Stomach (tissue), 8 donors: ENCODE measurements at regions not wholly inside any gene's neighbourhood (a gene's known extent, or its start where the extent isn't known, plus 50 kb on each side); places are given as distances from the start of the nearest gene placed in this dataset.

Experiments
- DNase-seq, 2 donors: peaks; one replicate each; pipeline versions ENCODE4 v3.0.0 to v3.0.0-alpha.2; 2013 to 2019
- H3K27ac ChIP-seq, 5 donors: fragments of 200-600 bp in 4 of 5; sonication (generic) in 4 of 5; one replicate each; pipeline ENCODE4 v1.5.1; 2013 to 2019; ENCODE audit warnings: mild to moderate bottlenecking in 1 of 5, moderate library complexity in 1 of 5
- H3K27me3 ChIP-seq, 3 donors: fragments of 200-600 bp; sonication (generic); one replicate each; pipeline ENCODE4 v1.5.1; 2017 to 2019; ENCODE audit warnings: mixed run types in 1 of 3
- H3K36me3 ChIP-seq, 4 donors: fragments of 200-600 bp; sonication (generic); 1 replicate in 3 of 4; 2 replicates in 1 of 4; pipeline ENCODE4 v1.5.1; 2016 to 2019
- H3K4me1 ChIP-seq, 4 donors: fragments of 200-600 bp; sonication (generic); one replicate each; pipeline ENCODE4 v1.5.1; 2016 to 2019
- H3K4me3 ChIP-seq, 4 donors: fragments of 200-600 bp; sonication (generic) in 3 of 4; one replicate each; pipeline ENCODE4 v1.5.1; 2016 to 2019; ENCODE audit warnings: mild to moderate bottlenecking in 1 of 4
- H3K9me3 ChIP-seq, 4 donors: fragments of 200-600 bp; sonication (generic); one replicate each; pipeline ENCODE4 v1.5.1; 2016 to 2019
- CTCF ChIP-seq, 7 experiments: fragments of 450-650 bp in 4 of 7; fragments of 200-600 bp in 3 of 7; sonication (generic) in 3 of 7; IDR thresholded peaks; one replicate each; pipeline ENCODE4 v1.5.1; 2016 to 2019; ENCODE audit warnings: antibody characterized with exemption in 7 of 7, control low read depth in 2 of 7, mild to moderate bottlenecking in 1 of 7
- EP300 ChIP-seq: sonication (generic); formaldehyde crosslinking; IDR thresholded peaks from one replicate; pipeline ENCODE4 v1.6.1; 2017; ENCODE audit warnings: antibody characterized with exemption
- POLR2A ChIP-seq, 4 donors: fragments of 450-650 bp; IDR thresholded peaks; one replicate each; pipeline ENCODE4 v1.6.1; 2016; ENCODE audit warnings: antibody characterized with exemption in 4 of 4, control low read depth in 2 of 4, mild to moderate bottlenecking in 1 of 4, moderate library complexity in 1 of 4
- POLR2AphosphoS5 ChIP-seq, 3 donors: sonication (generic); formaldehyde crosslinking; IDR thresholded peaks; one replicate each; pipeline ENCODE4 v1.6.1; 2016; ENCODE audit warnings: antibody characterized with exemption in 3 of 3
- WGBS, 5 donors: extraction: QIAGEN DNeasy Blood & Tissue Kit in 3 of 5; methylation state at CpG; one replicate each; pipeline versions ENCODE4 v1.1.5 to v1.1.7; 2013 to 2018; 5-methylcytosine and 5-hydroxymethylcytosine counted together
- intact Hi-C: fragments of 100-400 bp; cut with DNase I; formaldehyde crosslinking; loops from one replicate; pipeline ENCODE4 v1.15.1; 2023; ENCODE audit warnings: low total_unique reads
- donor health status: healthy with polysubstance abuse.
- donor health status: Bipolar disorder and iron deficiency.
- donor health status: healthy.

- intact Hi-C loops: no loop called here
- H3K36me3 ChIP-seq: no peaks in the 10 kb centered on the region
- TF ChIP-seq CTCF (IDR thresholded peaks at IDR 0.05): no peak
- no peak for TF ChIP-seq EP300
- no peak for TF ChIP-seq POLR2AphosphoS5 (IDR thresholded peaks at IDR 0.05)
- TF ChIP-seq POLR2A (IDR thresholded peaks at IDR 0.05): no peak
- DNase-seq: no peak
- H3K4me3 ChIP-seq: no peak overlapping the region
- H3K4me1 ChIP-seq: peaks cover 0 to 10% (median 8%) of the 10 kb centered on the region in 4 donors
- H3K27ac ChIP-seq: no peak overlapping the region
- H3K27me3 ChIP-seq: no peaks in the 10 kb centered on the region
- no peaks in the 10 kb centered on the region for H3K9me3 ChIP-seq
Measured at GRCh38 chr5:68440651-68441050, 225.1 kb downstream of the PIK3R1 start.

- H3K4me3 ChIP-seq: no peak overlapping the region
Measured at GRCh38 chr5:68441309-68442073, 225.9 kb downstream of the PIK3R1 start.

GRCh38 chr5:68443091-68443490 is 227.5 kb downstream of the PIK3R1 start:
- no peak overlapping the region for H3K27ac ChIP-seq
- H3K36me3 ChIP-seq: no peaks in the 10 kb centered on the region
- H3K27me3 ChIP-seq: no peaks in the 10 kb centered on the region
- no peak for TF ChIP-seq POLR2A (IDR thresholded peaks at IDR 0.05)
- TF ChIP-seq EP300: no peak
- TF ChIP-seq POLR2AphosphoS5 (IDR thresholded peaks at IDR 0.05): no peak
- TF ChIP-seq CTCF (IDR thresholded peaks at IDR 0.05): no peak
- DNase-seq: no peak
- H3K4me3 ChIP-seq: no peak overlapping the region
- H3K4me1 ChIP-seq: peaks cover 0 to 14% (median 8%) of the 10 kb centered on the region in 4 donors
- no peaks in the 10 kb centered on the region for H3K9me3 ChIP-seq
- intact Hi-C loops: no loop called here
- 92 to 95% (median 95%) methylated on average over 4 of the region's 4 CpGs for WGBS, 5 donors

More at GRCh38 chr5:68441309-68442073, 225.9 kb downstream of the PIK3R1 start:
- H3K27ac ChIP-seq: no peak overlapping the region
- H3K9me3 ChIP-seq: no peaks in the 10 kb centered on the region
- WGBS, 5 donors: 71 to 88% (median 83%) methylated on average over 5 of the region's 5 CpGs
- DNase-seq: no peak
- no peaks in the 10 kb centered on the region for H3K36me3 ChIP-seq
- TF ChIP-seq EP300: no peak
- TF ChIP-seq POLR2A (IDR thresholded peaks at IDR 0.05): no peak
- no peak for TF ChIP-seq POLR2AphosphoS5 (IDR thresholded peaks at IDR 0.05)
- peaks cover 0 to 14% (median 8%) of the 10 kb centered on the region in 4 donors for H3K4me1 ChIP-seq
- H3K27me3 ChIP-seq: no peaks in the 10 kb centered on the region
- intact Hi-C loops: no loop called here

GRCh38 chr5:68444048-68444447 is 228.5 kb downstream of the PIK3R1 start:
- Histone ChIP-seq H3K4me1 (peaks cover 0 to 14% (median 8%) of the 10 kb centered on the region in 4 donors), H3K4me3 (no peak overlapping the region), H3K9me3 (no peaks in the 10 kb centered on the region), H3K36me3 (no peaks in the 10 kb centered on the region), H3K27ac (peak overlapping the region in 1 of 5 donors; percentile 62), H3K27me3 (no peaks in the 10 kb centered on the region)
- WGBS, 5 donors: 64 to 85% (median 79%) methylated on average over 1 of the region's 1 CpG
- no peak for TF ChIP-seq CTCF (IDR thresholded peaks at IDR 0.05)
- TF ChIP-seq POLR2A (IDR thresholded peaks at IDR 0.05): no peak
- TF ChIP-seq POLR2AphosphoS5 (IDR thresholded peaks at IDR 0.05): no peak
- no peak for TF ChIP-seq EP300
- DNase-seq: no peak
- intact Hi-C loops: no loop called here

GRCh38 chr5:68444833-68445232 is 229.3 kb downstream of the PIK3R1 start:
- Histone ChIP-seq H3K36me3 (no peaks in the 10 kb centered on the region), H3K27me3 (no peaks in the 10 kb centered on the region), H3K27ac (peak overlapping the region; percentile 22 to 62 (median 34)), H3K4me1 (peaks cover 0 to 14% (median 8%) of the 10 kb centered on the region in 4 donors), H3K9me3 (no peaks in the 10 kb centered on the region), H3K4me3 (no peak overlapping the region)
- TF ChIP-seq POLR2AphosphoS5 (IDR thresholded peaks at IDR 0.05) (peak in 1 of 3 donors; percentile 59), EP300 (no peak), POLR2A (IDR thresholded peaks at IDR 0.05) (no peak), CTCF (IDR thresholded peaks at IDR 0.05) (no peak)
- intact Hi-C loops: no loop called here
- DNase-seq: no peak
- 37 to 65% (median 53%) methylated on average over 5 of the region's 5 CpGs for WGBS, 5 donors
